GM20431 (cell line): ENCODE measurements at regions not wholly inside any gene's neighbourhood (a gene's known extent, or its start where the extent isn't known, plus 50 kb on each side); places are given as distances from the start of the nearest gene placed in this dataset.

Experiments
- in situ Hi-C: fragments of 300-500 bp; cut with MseI, MboI; formaldehyde crosslinking; loops from one replicate; pipeline ENCODE4 v1.15.0; 2020; ENCODE audit warnings: low sequenced_read_pairs; ENCODE audit not compliant: unreplicated experiment

- in situ Hi-C loops, result no loop called here
Measured at GRCh38 chr9:87141124-87141523, 193.8 kb upstream of the GAS1 start.

- in situ Hi-C loops, result no loop called here
Measured at GRCh38 chr9:87146933-87147332, 199.6 kb upstream of the GAS1 start.

DNA sequence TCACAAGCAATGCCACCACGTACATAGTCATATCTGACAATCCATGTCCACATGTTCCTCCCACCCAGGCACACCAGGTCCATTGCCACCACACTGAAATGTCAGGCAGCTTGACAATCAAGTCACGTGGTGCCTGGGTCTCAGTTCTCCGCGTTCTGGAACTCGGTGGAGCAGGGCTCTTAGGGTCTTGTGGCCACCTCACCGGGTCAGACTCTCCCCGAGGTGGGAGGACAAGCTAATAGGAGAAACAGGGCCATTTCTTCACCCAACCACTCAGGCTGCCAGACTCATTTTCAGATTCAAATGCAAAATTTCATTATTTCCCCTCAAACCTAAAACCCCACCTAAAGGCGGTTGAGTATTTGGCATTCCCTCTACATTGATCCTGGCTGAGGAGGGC lies 200.5 kb upstream of the GAS1 start:
- in situ Hi-C loops, result no loop called here

DNA sequence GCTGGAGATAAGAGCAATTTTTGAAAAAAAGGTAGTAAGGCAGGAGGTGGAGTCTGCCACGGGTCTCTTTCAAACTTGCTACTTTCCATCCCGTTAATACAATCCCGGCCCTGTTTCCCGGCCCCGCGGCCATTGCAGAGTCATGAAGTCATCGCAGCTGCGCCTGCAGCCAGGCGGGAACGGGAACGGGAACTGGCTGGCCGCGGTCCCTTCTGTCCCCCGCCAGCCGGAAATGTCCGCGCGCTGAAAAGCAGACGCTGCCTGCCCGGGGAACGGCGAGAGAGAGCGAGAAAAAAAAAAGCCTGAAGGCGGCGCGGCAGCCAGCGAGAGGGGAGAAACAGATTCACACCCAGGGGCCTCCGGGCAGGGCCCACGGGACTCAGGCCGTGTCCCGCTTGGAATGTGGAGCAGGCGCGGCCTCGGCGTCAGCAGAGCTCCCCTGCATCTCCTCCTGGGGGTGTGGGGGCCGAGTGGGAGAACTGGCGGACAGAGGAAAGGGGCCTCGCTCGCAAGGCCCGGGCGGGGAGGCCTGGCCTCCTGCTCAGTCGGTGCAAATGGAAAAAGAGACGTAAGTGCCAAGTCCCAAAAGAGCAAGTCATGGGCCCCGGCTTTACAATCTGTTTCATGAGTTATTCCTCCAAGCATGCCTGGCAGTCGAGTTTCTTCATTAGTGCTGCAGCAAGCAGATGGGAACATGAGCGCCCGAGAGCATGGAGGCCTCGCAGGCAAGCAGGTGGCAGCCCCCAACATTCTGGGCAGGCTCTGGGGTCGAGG lies 201.2 kb upstream of the GAS1 start:
- in situ Hi-C loops, result no loop called here

DNA sequence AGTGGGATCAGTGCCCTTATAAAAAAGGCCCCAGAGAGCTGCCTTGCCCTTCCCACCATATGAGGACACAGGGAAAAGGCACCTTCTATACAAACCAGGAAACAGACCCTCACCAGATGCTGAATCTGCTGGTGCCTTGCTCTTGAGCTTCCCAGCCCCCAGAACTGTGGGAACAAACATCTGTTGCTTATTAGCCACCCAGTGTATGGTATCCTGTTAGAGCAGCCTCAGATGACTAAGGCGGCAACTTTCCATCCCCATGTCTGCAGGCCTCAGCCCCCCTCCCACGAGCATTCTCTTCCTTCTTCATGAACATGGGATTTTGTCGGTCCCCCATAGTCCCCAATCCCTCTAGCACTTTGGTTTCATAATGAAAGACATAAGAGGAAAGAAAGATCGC lies 202.5 kb upstream of the GAS1 start:
- in situ Hi-C loops, result no loop called here

- in situ Hi-C loops, result no loop called here
Measured at GRCh38 chr9:87152256-87152655, 204.9 kb upstream of the GAS1 start.

DNA sequence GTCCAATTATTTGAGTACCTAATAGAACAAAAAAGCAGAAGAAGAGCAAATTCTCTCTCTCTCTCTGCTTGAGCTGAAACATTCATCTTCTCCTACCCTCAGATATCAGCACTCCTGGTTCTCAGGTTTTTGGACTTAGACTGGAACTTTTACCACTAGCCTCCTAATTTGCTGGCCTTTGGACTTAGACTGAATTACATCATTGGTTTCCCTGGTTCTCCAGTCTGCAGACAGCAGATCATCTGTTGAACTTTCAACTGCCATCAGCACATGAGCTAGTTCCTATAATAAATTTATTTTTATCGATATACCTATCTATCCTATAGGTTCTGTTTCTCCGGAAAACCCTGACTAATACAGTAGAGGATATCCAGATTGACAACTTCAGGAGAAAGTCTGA lies 208.9 kb upstream of the GAS1 start:
- in situ Hi-C loops, result no loop called here

DNA sequence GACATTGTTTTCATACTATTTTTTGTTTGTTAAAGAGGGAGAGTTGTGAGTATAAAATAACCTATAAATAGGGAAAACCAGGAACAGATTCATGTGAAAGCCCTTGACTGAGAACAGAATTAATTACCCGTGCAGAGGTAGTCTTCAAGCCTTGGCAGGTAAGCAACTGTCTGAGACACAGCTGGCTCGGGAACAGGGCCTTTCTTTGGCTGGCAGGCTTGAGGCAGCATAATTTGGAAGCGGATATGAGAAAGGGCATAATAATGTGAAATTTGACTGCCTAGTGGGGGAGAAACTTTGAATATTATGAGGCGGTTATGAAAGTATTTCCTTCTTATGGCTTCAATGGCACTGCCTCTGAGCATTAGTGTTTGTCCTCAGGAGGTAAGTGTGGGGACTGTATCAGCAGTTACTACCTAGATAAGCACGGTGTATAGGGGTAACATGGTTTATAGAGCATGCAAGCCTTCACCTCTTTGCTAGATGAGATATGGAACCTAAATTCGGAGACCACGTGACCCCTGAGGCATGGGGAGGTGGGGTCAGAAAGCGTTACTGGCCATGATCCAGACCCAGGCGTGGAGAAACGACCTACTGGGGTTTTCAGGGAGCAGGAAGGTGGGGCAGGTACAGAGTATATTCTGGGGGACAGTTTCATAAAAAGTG lies 210.2 kb upstream of the GAS1 start:
- in situ Hi-C loops, result no loop called here

DNA sequence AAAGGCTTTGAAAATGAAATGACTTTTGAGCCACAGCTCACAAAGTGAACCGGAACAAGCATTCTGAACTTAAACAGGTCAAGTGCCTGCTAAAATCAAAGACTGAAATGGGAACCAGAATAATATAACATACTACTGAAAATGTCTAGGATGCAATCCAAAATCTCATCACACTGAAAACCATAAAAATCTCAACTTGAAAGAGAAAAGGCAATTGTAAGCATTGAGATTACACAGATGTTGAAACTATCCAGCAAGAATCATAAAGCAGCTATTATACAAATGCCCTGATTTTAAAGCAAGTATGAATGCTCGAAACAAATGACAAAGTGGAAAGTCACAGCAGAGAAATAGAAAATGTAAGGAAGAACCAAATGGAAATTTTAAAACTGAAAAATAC lies 211.5 kb upstream of the GAS1 start:
- in situ Hi-C loops, result no loop called here

DNA sequence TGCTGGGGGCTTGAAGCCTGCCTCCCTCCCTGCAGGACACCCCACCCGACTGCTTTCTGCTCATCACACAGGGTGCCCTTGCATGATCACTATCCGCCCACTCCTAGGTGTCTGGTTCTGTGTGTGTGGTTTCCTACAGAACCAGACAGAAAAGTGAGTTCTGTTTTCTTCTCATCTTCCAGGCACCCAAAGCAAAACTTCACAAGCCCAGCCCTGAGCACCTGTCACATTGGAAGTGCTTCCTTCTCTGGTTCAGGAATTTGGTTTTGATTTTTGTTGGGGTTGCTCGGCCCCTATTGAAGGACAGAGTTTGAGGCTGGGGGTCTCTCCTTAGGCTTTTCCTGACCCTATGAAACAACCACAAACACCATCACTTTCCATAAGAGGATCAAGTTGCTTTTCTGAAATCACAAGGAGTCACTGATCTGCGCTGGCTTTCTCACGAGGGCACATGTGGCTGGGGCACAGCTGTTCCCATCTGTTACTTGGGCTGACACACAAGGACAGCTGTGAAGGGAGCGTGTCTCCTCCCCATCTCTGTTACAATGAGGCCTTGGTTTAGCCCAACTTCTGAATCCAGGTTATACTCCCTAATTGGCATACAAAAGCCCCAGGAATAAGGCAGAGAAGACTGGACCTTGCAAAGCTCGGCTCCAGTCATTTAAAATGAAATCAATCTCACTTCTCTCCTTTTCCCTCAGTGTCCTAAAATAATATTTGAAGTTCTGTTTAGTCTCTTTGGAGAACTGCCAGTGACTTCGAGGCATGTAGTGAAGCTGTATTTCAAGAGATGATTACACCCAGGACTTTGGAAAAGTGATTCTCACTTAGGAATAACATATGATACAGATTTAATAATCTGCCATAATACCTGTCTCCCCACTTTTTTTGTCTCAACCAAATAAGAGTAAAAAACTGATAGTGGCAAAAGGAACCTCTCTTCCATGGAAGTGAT lies 213.1 kb upstream of the GAS1 start:
- in situ Hi-C loops, result no loop called here

GRCh38 chr9:87167161-87167560 lies 219.9 kb upstream of the GAS1 start:
- in situ Hi-C loops, result no loop called here

DNA sequence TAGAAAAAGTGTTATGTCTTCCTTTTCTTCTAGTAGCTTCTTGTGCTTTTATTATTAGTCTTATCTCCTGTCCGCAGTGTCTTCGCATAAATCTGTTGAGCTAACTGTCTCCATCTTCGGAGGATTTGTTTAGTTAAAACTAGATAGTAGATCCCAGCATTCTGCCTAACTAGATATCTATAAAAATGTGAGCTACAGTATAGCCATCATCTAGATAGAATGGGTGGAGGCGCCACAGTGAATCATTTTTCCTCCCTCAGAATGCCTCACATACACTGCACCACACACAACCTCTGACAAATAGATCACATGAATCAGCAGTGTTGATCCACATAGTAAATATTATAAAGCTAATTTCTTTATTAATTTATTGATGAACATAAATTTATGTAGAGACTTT lies 220.3 kb upstream of the GAS1 start:
- in situ Hi-C loops, result no loop called here

DNA sequence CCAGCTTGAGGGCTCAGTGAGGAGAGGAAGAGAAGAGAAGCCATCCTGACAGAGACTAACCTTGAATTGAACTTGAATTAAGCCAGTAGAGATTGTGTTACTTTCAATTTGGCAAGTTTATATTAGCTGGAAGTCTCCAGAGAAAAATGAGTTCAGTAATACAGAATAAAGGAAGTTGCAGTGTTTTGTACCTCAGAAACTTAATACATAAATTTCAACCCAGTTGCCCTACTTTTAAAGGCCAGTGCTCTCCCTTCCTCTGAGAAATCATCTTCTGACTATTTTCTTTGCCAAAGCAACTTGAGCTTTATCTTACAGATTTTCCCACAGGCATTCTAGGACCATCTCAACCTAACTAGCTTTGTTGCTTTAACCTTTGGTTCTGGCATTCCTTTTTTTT lies 231.0 kb upstream of the GAS1 start:
- in situ Hi-C loops, result no loop called here

DNA sequence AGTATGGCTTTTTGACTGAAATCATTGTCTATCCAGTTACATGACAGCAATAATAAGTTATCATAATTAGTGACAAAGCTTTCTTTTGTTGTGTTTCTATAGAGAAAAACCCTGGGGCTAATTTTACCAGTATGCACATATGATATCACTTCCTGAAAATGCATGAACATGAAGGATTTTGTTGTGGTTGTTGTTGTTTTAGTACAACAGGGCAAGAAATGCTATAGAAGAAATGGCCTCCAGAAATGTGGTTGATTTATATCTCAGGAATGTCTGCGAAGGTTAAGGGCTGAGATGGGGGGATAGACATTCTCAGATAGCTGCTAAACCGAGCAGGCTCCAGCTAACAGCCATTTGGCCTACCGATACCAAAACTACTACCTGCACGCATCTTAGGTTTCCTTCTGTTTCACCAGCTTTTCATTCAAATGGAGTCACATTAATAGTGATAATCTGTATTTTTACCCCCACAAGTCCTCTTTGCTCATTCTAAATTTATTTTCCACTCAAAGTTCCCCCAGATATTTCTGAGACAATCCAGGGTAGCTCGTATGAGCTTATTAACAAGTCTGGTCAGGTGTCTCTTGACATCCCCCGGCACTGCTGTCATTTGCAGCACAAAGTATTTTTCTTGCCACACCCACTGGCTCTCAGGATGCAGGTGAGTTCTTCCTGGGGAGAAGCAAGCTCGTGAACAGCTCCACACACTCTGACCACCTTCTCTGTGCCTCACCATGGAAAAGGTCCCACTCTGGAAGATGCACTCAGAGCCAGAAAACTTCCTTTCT lies 232.4 kb upstream of the GAS1 start:
- in situ Hi-C loops, result no loop called here

DNA sequence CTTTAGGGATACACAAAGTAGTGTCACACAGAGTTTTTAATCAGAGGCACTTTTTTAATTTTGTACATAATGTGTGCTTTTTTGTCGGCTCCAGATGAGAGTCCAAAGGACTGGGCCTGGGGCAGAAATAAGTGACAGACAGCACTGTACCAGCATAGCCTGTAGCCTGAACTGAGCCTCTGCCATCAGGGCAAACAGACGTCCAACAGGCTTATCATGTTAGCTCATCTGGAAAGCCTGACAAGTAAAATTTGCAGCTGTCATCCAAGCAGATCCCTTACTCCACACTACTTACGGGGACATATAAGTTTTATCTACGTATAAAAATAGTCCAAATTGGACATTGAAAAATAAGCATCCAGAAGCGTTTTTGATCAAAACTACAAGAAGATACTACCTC lies 233.1 kb upstream of the GAS1 start:
- in situ Hi-C loops, result no loop called here

- in situ Hi-C loops, result no loop called here
Measured at GRCh38 chr9:87180841-87181240, 233.5 kb upstream of the GAS1 start.

GRCh38 chr9:87181670-87182069 lies 234.4 kb upstream of the GAS1 start:
- in situ Hi-C loops, result no loop called here

DNA sequence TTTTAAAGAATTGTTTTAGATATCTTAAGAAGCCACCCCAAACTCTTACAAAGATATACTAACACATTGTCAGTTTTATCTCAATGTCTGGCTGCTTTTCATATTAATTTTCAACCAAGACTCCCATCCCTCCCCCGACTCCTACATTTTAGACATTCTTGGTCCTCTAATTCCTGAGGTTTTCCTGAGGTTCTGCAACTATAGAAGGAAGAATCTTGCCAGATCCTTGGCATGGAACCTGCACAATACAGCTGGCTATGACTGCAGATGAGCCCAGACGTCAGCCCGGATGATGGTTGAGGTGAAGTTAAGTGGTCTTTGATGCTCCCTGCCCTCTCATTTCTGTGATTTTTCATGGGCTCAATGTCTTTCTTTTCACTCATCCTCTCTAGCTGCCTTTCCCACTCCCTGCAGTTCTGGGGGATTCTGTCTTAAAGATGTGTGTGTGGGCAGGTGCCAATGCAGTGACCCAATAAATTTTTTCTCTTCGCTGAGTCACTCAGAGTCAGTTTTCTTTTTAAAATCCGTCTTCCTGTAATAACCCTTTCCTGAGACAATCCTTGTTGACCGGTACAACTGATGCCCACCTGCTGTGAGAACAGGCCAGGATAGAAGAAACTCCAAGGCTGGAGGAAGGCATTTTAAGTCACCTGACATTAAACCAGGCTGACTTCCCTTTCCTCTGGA lies 237.8 kb upstream of the GAS1 start:
- in situ Hi-C loops, result no loop called here

- in situ Hi-C loops, result no loop called here
Measured at GRCh38 chr9:87187656-87188055, 240.3 kb upstream of the GAS1 start.

DNA sequence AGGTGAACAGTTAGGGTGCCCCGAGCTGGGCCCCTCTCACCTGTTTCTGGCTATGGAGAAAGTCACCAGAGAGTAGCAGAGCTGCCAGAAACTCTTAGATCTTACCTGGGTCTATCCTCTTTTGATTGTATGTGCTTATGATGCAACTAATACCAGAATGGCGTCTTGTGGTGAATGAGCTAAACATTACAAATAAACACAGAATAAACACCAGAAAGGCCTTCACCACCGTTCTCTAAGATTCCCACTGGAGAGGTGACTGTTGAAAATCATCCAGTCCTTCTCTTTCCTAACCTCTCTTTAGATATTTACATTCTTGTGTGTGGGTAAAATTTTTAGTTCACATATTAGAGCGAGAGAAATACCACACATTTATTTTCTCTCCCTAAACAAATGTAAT lies 241.7 kb upstream of the GAS1 start:
- in situ Hi-C loops, result no loop called here
